ENCODE measurements at regions not wholly inside any gene's neighbourhood (a gene's known extent, or its start where the extent isn't known, plus 50 kb on each side); places are given as distances from the start of the nearest gene placed in this dataset.

DNA sequence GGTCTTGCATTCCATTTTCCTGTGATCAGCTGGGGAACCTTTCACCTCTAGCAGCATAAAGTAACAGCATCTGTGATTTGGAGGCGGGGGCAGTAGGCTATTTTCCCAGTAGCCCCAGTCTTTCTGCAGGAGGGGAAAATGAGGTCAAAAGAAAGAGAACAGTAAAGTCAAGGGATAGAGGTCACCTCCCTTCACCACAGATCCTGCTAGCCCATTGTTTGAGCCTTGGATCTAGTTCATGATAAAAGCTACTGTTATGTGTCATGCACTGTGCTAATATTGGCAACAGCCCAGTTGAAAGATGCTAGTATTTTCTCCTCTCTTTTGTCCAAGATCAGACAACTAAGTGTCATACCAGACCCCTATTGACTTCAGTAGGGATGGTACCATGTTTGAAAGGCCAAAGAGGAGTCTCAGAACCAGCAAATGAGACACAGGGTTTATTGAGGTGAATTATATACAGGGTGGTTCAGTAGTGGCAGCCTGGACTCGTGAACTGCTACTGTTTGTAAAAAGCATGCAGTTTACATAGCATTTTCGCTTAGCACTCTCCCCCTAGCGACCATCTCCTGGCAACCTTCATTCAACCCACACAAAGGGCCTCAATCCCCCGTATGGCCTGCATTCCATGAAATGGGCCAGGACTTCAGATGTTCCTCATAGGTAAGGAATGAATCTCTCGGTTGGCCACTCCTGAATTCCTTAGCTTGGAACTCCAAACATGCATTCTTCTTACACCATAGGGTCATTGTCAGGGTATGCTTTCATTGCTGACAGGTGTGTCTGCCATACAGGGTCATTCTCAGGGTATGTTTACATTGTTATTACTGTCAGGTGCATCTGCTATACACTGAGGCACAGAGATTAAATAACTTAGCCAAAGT, 170.0 kb upstream of the FRMPD4 start:
- Histone ChIP-seq H3K4me3 (ENCODE audit: low read depth in 1 of 3, low read length in 3 of 3) (no peak overlapping the region), H3K36me3 (ENCODE audit: control insufficient read depth in 4 of 4, insufficient read depth in 3 of 4, low read depth in 1 of 4, low read length in 3 of 4) (no peaks in the 10 kb centered on the region), H3K27me3 (ENCODE audit: control insufficient read depth in 4 of 4, insufficient read depth in 4 of 4, low read length in 3 of 4) (no peaks in the 10 kb centered on the region), H3K4me1 (ENCODE audit: control insufficient read depth in 4 of 4, insufficient read depth in 4 of 4, low read length in 3 of 4) (no peaks in the 10 kb centered on the region), H3K9ac (ENCODE audit: low read depth in 1 of 2, low read length in 2 of 2) (no peak overlapping the region), H3K27ac (ENCODE audit: low read depth in 1 of 2, low read length in 2 of 2) (no peak overlapping the region), H3K9me3 (ENCODE audit: control insufficient read depth in 4 of 4, low read length in 3 of 4) (no peaks in the 10 kb centered on the region)
- WGBS, result 57% methylated on average over 6 of the region's 6 CpGs
- no peak for DNase-seq (ENCODE audit: low spot score)
- TF ChIP-seq YY1 (IDR thresholded peaks at IDR 0.05) (no peak), RAD21 (IDR thresholded peaks at IDR 0.05) (no peak), NR2F2 (IDR thresholded peaks at IDR 0.05) (no peak), HNF4A (conservative IDR thresholded peaks at IDR 0.05) (no peak), HNF4G (IDR thresholded peaks at IDR 0.05) (no peak), GABPA (IDR thresholded peaks at IDR 0.05 in 1 of 2, conservative IDR thresholded peaks at IDR 0.05 in 1 of 2) (no peak), FOXA1 (IDR thresholded peaks at IDR 0.05) (no peak), JUND (IDR thresholded peaks at IDR 0.05) (no peak), EGR1 (IDR thresholded peaks at IDR 0.05; ENCODE audit: low read depth in 2 of 2) (no peak), SP1 (IDR thresholded peaks at IDR 0.05) (no peak)
- TF ChIP-seq, protein P1, sequence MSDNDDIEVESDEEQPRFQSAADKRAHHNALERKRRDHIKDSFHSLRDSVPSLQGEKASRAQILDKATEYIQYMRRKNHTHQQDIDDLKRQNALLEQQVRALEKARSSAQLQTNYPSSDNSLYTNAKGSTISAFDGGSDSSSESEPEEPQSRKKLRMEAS (IDR thresholded peaks at IDR 0.05), result no peak
- TF ChIP-seq, protein P2, sequence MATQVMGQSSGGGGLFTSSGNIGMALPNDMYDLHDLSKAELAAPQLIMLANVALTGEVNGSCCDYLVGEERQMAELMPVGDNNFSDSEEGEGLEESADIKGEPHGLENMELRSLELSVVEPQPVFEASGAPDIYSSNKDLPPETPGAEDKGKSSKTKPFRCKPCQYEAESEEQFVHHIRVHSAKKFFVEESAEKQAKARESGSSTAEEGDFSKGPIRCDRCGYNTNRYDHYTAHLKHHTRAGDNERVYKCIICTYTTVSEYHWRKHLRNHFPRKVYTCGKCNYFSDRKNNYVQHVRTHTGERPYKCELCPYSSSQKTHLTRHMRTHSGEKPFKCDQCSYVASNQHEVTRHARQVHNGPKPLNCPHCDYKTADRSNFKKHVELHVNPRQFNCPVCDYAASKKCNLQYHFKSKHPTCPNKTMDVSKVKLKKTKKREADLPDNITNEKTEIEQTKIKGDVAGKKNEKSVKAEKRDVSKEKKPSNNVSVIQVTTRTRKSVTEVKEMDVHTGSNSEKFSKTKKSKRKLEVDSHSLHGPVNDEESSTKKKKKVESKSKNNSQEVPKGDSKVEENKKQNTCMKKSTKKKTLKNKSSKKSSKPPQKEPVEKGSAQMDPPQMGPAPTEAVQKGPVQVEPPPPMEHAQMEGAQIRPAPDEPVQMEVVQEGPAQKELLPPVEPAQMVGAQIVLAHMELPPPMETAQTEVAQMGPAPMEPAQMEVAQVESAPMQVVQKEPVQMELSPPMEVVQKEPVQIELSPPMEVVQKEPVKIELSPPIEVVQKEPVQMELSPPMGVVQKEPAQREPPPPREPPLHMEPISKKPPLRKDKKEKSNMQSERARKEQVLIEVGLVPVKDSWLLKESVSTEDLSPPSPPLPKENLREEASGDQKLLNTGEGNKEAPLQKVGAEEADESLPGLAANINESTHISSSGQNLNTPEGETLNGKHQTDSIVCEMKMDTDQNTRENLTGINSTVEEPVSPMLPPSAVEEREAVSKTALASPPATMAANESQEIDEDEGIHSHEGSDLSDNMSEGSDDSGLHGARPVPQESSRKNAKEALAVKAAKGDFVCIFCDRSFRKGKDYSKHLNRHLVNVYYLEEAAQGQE (IDR thresholded peaks at IDR 0.05), result no peak
- TF ChIP-seq, protein P3, sequence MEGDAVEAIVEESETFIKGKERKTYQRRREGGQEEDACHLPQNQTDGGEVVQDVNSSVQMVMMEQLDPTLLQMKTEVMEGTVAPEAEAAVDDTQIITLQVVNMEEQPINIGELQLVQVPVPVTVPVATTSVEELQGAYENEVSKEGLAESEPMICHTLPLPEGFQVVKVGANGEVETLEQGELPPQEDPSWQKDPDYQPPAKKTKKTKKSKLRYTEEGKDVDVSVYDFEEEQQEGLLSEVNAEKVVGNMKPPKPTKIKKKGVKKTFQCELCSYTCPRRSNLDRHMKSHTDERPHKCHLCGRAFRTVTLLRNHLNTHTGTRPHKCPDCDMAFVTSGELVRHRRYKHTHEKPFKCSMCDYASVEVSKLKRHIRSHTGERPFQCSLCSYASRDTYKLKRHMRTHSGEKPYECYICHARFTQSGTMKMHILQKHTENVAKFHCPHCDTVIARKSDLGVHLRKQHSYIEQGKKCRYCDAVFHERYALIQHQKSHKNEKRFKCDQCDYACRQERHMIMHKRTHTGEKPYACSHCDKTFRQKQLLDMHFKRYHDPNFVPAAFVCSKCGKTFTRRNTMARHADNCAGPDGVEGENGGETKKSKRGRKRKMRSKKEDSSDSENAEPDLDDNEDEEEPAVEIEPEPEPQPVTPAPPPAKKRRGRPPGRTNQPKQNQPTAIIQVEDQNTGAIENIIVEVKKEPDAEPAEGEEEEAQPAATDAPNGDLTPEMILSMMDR (IDR thresholded peaks at IDR 0.05; ENCODE audit: low read depth, low read length, missing input control), result no peak
- TF ChIP-seq, protein P4, sequence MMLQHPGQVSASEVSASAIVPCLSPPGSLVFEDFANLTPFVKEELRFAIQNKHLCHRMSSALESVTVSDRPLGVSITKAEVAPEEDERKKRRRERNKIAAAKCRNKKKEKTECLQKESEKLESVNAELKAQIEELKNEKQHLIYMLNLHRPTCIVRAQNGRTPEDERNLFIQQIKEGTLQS (IDR thresholded peaks at IDR 0.05), result no peak
- TF ChIP-seq, protein P5, sequence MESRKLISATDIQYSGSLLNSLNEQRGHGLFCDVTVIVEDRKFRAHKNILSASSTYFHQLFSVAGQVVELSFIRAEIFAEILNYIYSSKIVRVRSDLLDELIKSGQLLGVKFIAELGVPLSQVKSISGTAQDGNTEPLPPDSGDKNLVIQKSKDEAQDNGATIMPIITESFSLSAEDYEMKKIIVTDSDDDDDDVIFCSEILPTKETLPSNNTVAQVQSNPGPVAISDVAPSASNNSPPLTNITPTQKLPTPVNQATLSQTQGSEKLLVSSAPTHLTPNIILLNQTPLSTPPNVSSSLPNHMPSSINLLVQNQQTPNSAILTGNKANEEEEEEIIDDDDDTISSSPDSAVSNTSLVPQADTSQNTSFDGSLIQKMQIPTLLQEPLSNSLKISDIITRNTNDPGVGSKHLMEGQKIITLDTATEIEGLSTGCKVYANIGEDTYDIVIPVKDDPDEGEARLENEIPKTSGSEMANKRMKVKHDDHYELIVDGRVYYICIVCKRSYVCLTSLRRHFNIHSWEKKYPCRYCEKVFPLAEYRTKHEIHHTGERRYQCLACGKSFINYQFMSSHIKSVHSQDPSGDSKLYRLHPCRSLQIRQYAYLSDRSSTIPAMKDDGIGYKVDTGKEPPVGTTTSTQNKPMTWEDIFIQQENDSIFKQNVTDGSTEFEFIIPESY (IDR thresholded peaks at IDR 0.05), result no peak
